OCI-LY1 (cell line): ENCODE measurements at regions not wholly inside any gene's neighbourhood (a gene's known extent, or its start where the extent isn't known, plus 50 kb on each side); places are given as distances from the start of the nearest gene placed in this dataset.

Source experiments
- H2AFZ ChIP-seq: fragments of 200-600 bp; sonication (generic), shearing (Covaris generic); 2 replicates; pipeline ENCODE4 v1.6.0; 2014; ENCODE audit warnings: antibody characterized with exemption, mild to moderate bottlenecking, low read length
- H3F3A ChIP-seq: fragments of 200-600 bp; sonication (generic), shearing (Covaris generic); 2 replicates; pipeline ENCODE4 v1.6.0; 2014; ENCODE audit warnings: mild to moderate bottlenecking, antibody characterized with exemption, low read length, moderate library complexity; ENCODE audit not compliant: insufficient read depth
- H3K27ac ChIP-seq: fragments of 200-600 bp; sonication (generic); 2 replicates; pipeline ENCODE4 v1.5.1; 2014; ENCODE audit warnings: low read length, mixed run types, mild to moderate bottlenecking, low read depth; ENCODE audit not compliant: poor library complexity, severe bottlenecking
- H3K27me3 ChIP-seq: fragments of 200-600 bp; sonication (generic); 2 replicates; pipeline ENCODE4 v1.6.0; 2014; ENCODE audit warnings: antibody characterized with exemption, mild to moderate bottlenecking, low read length, moderate library complexity; ENCODE audit not compliant: insufficient read depth
- H3K36me3 ChIP-seq: fragments of 200-600 bp; sonication (generic); 2 replicates; pipeline ENCODE4 v1.6.1; 2014; ENCODE audit warnings: mild to moderate bottlenecking, antibody characterized with exemption, low read length, moderate library complexity, mixed read lengths; ENCODE audit not compliant: insufficient read depth
- H3K4me1 ChIP-seq: fragments of 200-600 bp; sonication (generic); 2 replicates; pipeline ENCODE4 v1.5.1; 2014; ENCODE audit warnings: mild to moderate bottlenecking, low read length, moderate library complexity; ENCODE audit not compliant: insufficient read depth, severe bottlenecking
- H3K4me2 ChIP-seq: fragments of 200-600 bp; sonication (generic), shearing (Covaris generic); 2 replicates; pipeline ENCODE4 v1.6.1; 2014; ENCODE audit warnings: low read length
- H3K4me3 ChIP-seq: fragments of 200-600 bp; sonication (generic); 2 replicates; pipeline ENCODE4 v1.5.1; 2014; ENCODE audit warnings: low read length, low read depth, mild to moderate bottlenecking, mixed read lengths; ENCODE audit not compliant: poor library complexity, severe bottlenecking
- H3K79me2 ChIP-seq: fragments of 200-600 bp; shearing (Covaris generic); 2 replicates; pipeline ENCODE4 v1.6.1; 2016; ENCODE audit warnings: mixed run types, low read length, mixed read lengths; ENCODE audit not compliant: insufficient read depth
- H3K9ac ChIP-seq: fragments of 200-600 bp; sonication (generic), shearing (Covaris generic); 2 replicates; pipeline ENCODE4 v1.6.1; 2014; ENCODE audit warnings: mild to moderate bottlenecking, low read length, mixed read lengths
- H3K9me2 ChIP-seq: fragments of 200-600 bp; sonication (generic), shearing (Covaris generic); 2 replicates; pipeline ENCODE4 v1.6.1; 2014; ENCODE audit warnings: low read depth, mild to moderate bottlenecking, low read length, mixed read lengths
- H3K9me3 ChIP-seq: fragments of 200-600 bp; shearing (Covaris generic); 2 replicates; pipeline ENCODE4 v1.6.1; 2014; ENCODE audit warnings: low read length, mixed read lengths
- H4K20me1 ChIP-seq: fragments of 200-600 bp; sonication (generic), shearing (Covaris generic); 2 replicates; pipeline ENCODE4 v1.6.0; 2016; ENCODE audit warnings: mild to moderate bottlenecking, low read length; ENCODE audit not compliant: insufficient read depth
- CTCF ChIP-seq: fragments of 200-600 bp; sonication (generic), shearing (Covaris generic); IDR thresholded peaks from 2 replicates; pipeline ENCODE4 v1.5.1; 2017; ENCODE audit warnings: mild to moderate bottlenecking, antibody characterized with exemption, low read length, moderate library complexity, mixed read lengths
- EZH2 ChIP-seq: fragments of 200-600 bp; sonication (generic), shearing (Covaris generic); IDR thresholded peaks from 2 replicates; pipeline ENCODE4 v1.8.0; 2017; ENCODE audit warnings: borderline replicate concordance, mixed run types, mild to moderate bottlenecking, antibody characterized with exemption, low read length, moderate library complexity, mixed read lengths

- H3K9ac ChIP-seq = no peak overlapping the region
- no peak overlapping the region for H2AFZ ChIP-seq
- H3K27ac ChIP-seq = no peak overlapping the region
- no peaks in the 10 kb centered on the region for H3K79me2 ChIP-seq
- no peaks in the 10 kb centered on the region for H4K20me1 ChIP-seq
- no peak overlapping the region for H3K4me2 ChIP-seq
- no peaks in the 10 kb centered on the region for H3F3A ChIP-seq
- H3K4me1 ChIP-seq = no peaks in the 10 kb centered on the region
- no peaks in the 10 kb centered on the region for H3K27me3 ChIP-seq
- no peak overlapping the region for H3K4me3 ChIP-seq
- no peaks in the 10 kb centered on the region for H3K36me3 ChIP-seq
- H3K9me3 ChIP-seq = no peaks in the 10 kb centered on the region
- no peaks in the 10 kb centered on the region for H3K9me2 ChIP-seq
- TF ChIP-seq EZH2 (no peak), CTCF (no peak)
Measured at GRCh38 chr4:79025170-79025569, 85.9 kb upstream of the PAQR3 start.

GRCh38 chr4:79023799-79024770 is 84.8 kb upstream of the PAQR3 start:
- Histone ChIP-seq H3K27me3 (no peaks in the 10 kb centered on the region), H3F3A (no peaks in the 10 kb centered on the region), H3K9me2 (no peaks in the 10 kb centered on the region), H3K27ac (no peak overlapping the region), H3K4me2 (no peak overlapping the region), H4K20me1 (no peaks in the 10 kb centered on the region), H2AFZ (no peak overlapping the region), H3K79me2 (no peaks in the 10 kb centered on the region), H3K36me3 (no peaks in the 10 kb centered on the region), H3K9me3 (no peaks in the 10 kb centered on the region), H3K9ac (no peak overlapping the region), H3K4me3 (no peak overlapping the region), H3K4me1 (no peaks in the 10 kb centered on the region)
- no peak for TF ChIP-seq EZH2
- TF ChIP-seq CTCF = no peak

GRCh38 chr4:79022529-79022928 is 83.3 kb upstream of the PAQR3 start:
- no peak overlapping the region for H3K4me2 ChIP-seq
- H3K27me3 ChIP-seq = no peaks in the 10 kb centered on the region
- no peaks in the 10 kb centered on the region for H3K4me1 ChIP-seq
- no peaks in the 10 kb centered on the region for H3K9me3 ChIP-seq
- H3F3A ChIP-seq = no peaks in the 10 kb centered on the region
- H4K20me1 ChIP-seq = no peaks in the 10 kb centered on the region
- H3K27ac ChIP-seq = no peak overlapping the region
- no peak overlapping the region for H3K4me3 ChIP-seq
- no peaks in the 10 kb centered on the region for H3K9me2 ChIP-seq
- no peak overlapping the region for H3K9ac ChIP-seq
- no peaks in the 10 kb centered on the region for H3K79me2 ChIP-seq
- no peaks in the 10 kb centered on the region for H3K36me3 ChIP-seq
- no peak overlapping the region for H2AFZ ChIP-seq
- TF ChIP-seq EZH2 (no peak), CTCF (no peak)
